ENCODE measurements at regions not wholly inside any gene's neighbourhood (a gene's known extent, or its start where the extent isn't known, plus 50 kb on each side); places are given as distances from the start of the nearest gene placed in this dataset.

GRCh38 chr13:109670776-109671175, 115.6 kb downstream of the IRS2 start:
- Histone ChIP-seq H3K79me1 (ENCODE audit: low read depth in 1 of 2, low read length in 2 of 2) (no peaks in the 10 kb centered on the region), H3K4ac (ENCODE audit: low read depth, low read length) (no peak overlapping the region), H2AK9ac (replicated peaks; ENCODE audit: low read depth, low read length, poor library complexity) (no peak overlapping the region), H3K23ac (ENCODE audit: low read depth, low read length) (no peak overlapping the region), H2BK15ac (ENCODE audit: low read depth, low read length) (no peak overlapping the region), H4K8ac (ENCODE audit: low read depth in 2 of 2, low read length in 2 of 2) (no peak overlapping the region), H2BK20ac (ENCODE audit: low read depth, low read length) (no peak overlapping the region), H3K9ac (ENCODE audit: low read depth, low read length) (no peak overlapping the region), H3K4me1 (ENCODE audit: control insufficient read depth, insufficient read depth, low read length) (peaks cover 4% of the 10 kb centered on the region; the same call in 1 of the 2 replicates), H3K27ac (ENCODE audit: insufficient read depth, low read length) (no peak overlapping the region), H3K56ac (ENCODE audit: extremely low read depth, insufficient read depth, low read length) (no peak overlapping the region), H2BK120ac (ENCODE audit: low read depth, low read length) (no peak overlapping the region), H3K14ac (replicated peaks; ENCODE audit: low read depth, low read length) (no peak overlapping the region), H3K4me2 (ENCODE audit: low read depth, low read length) (no peak overlapping the region), H2AK5ac (ENCODE audit: low read depth, low read length) (no peak overlapping the region), H2BK5ac (ENCODE audit: low read depth, low read length, poor library complexity, severe bottlenecking) (no peak overlapping the region), H3K9me1 (ENCODE audit: insufficient read depth, low read length) (peaks cover 5% of the 10 kb centered on the region; the same call in 1 of the 2 replicates), H3K4me3 (ENCODE audit: insufficient read depth, low read depth, low read length) (no peak overlapping the region), H3K18ac (ENCODE audit: low read depth, low read length) (no peak overlapping the region), H3K36me3 (ENCODE audit: control insufficient read depth, insufficient read depth, low read length) (no peaks in the 10 kb centered on the region), H4K91ac (ENCODE audit: insufficient read depth, low read depth, low read length) (no peak overlapping the region), H3K9me3 (ENCODE audit: control insufficient read depth, insufficient read depth, low read length) (no peaks in the 10 kb centered on the region), H3K27me3 (ENCODE audit: control insufficient read depth, insufficient read depth, low read length) (peaks cover 5% of the 10 kb centered on the region), H4K20me1 (ENCODE audit: insufficient read depth, low read length) (no peaks in the 10 kb centered on the region), H4K5ac (ENCODE audit: low read depth, low read length) (no peak overlapping the region), H2AFZ (replicated peaks; ENCODE audit: low read length, poor library complexity) (no peak overlapping the region)
- no TSS peak for BruUV-seq (replicated peaks)
- ChIA-PET CTCF (no interaction called here), POLR2A (ENCODE audit: unreplicated experiment) (no interaction called here)
- no peak for TF ChIP-seq RFX5 (IDR thresholded peaks at IDR 0.05; ENCODE audit: low read depth, low read length)
- no peak for TF ChIP-seq USF2 (IDR thresholded peaks at IDR 0.05; ENCODE audit: low read depth, low read length)
- TF ChIP-seq MXI1 (IDR thresholded peaks at IDR 0.05; ENCODE audit: borderline replicate concordance, low read depth, low read length) = no peak
- dilution Hi-C loops (cut with HindIII; ENCODE audit: low sequenced_read_pairs, unreplicated experiment) = no loop called here
- 100% methylated on average over 2 of the region's 5 CpGs; no CpG with 5 or more reads in 1 of the 2 experiments for WGBS, 2 experiments (ENCODE audit: extremely low coverage in 2 of 2, insufficient read length in 1 of 2)
- DNase-seq (no peak), ATAC-seq (ENCODE audit: low read depth) (no peak)
- in situ Hi-C loops (cut with MboI; ENCODE audit: low sequenced_read_pairs) = no loop called here
- intact Hi-C loops (cut with micrococcal nuclease) = no loop called here

Measured in IMR-90 (cell line).